ENCODE measurements at regions not wholly inside any gene's neighbourhood (a gene's known extent, or its start where the extent isn't known, plus 50 kb on each side); places are given as distances from the start of the nearest gene placed in this dataset.

- H3K9me3 ChIP-seq, result no peaks in the 10 kb centered on the region
- no peaks in the 10 kb centered on the region for H3K36me3 ChIP-seq (replicated peaks in 1 of 2; ENCODE audit: insufficient read depth in 1 of 2, low read depth in 2 of 2)
- no peak for DNase-seq
- no peak overlapping the region for H3K4me3 ChIP-seq
- H3K4me1 ChIP-seq, result peaks cover 3% of the 10 kb centered on the region
- intact Hi-C loops (cut with DNase I), result no loop called here
- no peak overlapping the region for H3K27ac ChIP-seq
- TF ChIP-seq POLR2A (IDR thresholded peaks at IDR 0.05), result no peak
- no peak for TF ChIP-seq CTCF (IDR thresholded peaks at IDR 0.05)
- no peak for ATAC-seq
- no peaks in the 10 kb centered on the region for H3K27me3 ChIP-seq
- WGBS, 2 donors, result 62 to 68% methylated on average over 6 of the region's 6 CpGs
Observed at GRCh38 chr16:79687249-79688130, 87.0 kb upstream of the MAF start.

- no peak for TF ChIP-seq CTCF (IDR thresholded peaks at IDR 0.05)
- no peak for TF ChIP-seq POLR2A (IDR thresholded peaks at IDR 0.05)
- 93 to 98% methylated on average over 3 of the region's 3 CpGs for WGBS, 2 donors
Observed at GRCh38 chr16:79685871-79686270, 85.3 kb upstream of the MAF start.

GRCh38 chr16:79679334-79679733 is 78.8 kb upstream of the MAF start:
- H3K27ac ChIP-seq, result no peak overlapping the region
- 46 to 52% methylated on average over 1 of the region's 1 CpG for WGBS, 2 donors
- no peak for ATAC-seq

More at GRCh38 chr16:79685871-79686270, 85.3 kb upstream of the MAF start:
- H3K27me3 ChIP-seq, result no peaks in the 10 kb centered on the region
- no peaks in the 10 kb centered on the region for H3K36me3 ChIP-seq (replicated peaks in 1 of 2; ENCODE audit: insufficient read depth in 1 of 2, low read depth in 2 of 2)
- no peak overlapping the region for H3K4me3 ChIP-seq
- no peak overlapping the region for H3K27ac ChIP-seq
- no peak for ATAC-seq
- intact Hi-C loops (cut with DNase I), result no loop called here
- H3K4me1 ChIP-seq, result no peaks in the 10 kb centered on the region
- no peaks in the 10 kb centered on the region for H3K9me3 ChIP-seq
- DNase-seq, result no peak

GRCh38 chr16:79677799-79678530 is 77.4 kb upstream of the MAF start:
- no peaks in the 10 kb centered on the region for H3K4me1 ChIP-seq
- WGBS, 2 donors, result 65 to 66% methylated on average over 6 of the region's 6 CpGs
- DNase-seq, result no peak
- H3K4me3 ChIP-seq, result no peak overlapping the region
- H3K9me3 ChIP-seq, result no peaks in the 10 kb centered on the region
- no peak overlapping the region for H3K27ac ChIP-seq
- ATAC-seq, result no peak
- intact Hi-C loops (cut with DNase I), result no loop called here
- H3K36me3 ChIP-seq (replicated peaks in 1 of 2; ENCODE audit: insufficient read depth in 1 of 2, low read depth in 2 of 2), result no peaks in the 10 kb centered on the region
- H3K27me3 ChIP-seq, result no peaks in the 10 kb centered on the region
- TF ChIP-seq POLR2A (IDR thresholded peaks at IDR 0.05), result no peak

More at GRCh38 chr16:79679334-79679733, 78.8 kb upstream of the MAF start:
- no peak for DNase-seq
- Histone ChIP-seq H3K9me3 (no peaks in the 10 kb centered on the region), H3K27me3 (no peaks in the 10 kb centered on the region), H3K4me3 (no peak overlapping the region), H3K4me1 (no peaks in the 10 kb centered on the region), H3K36me3 (replicated peaks in 1 of 2; ENCODE audit: insufficient read depth in 1 of 2, low read depth in 2 of 2) (no peaks in the 10 kb centered on the region)
- intact Hi-C loops (cut with DNase I), result no loop called here
- no peak for TF ChIP-seq POLR2A (IDR thresholded peaks at IDR 0.05)
- TF ChIP-seq CTCF (IDR thresholded peaks at IDR 0.05), result no peak

GRCh38 chr16:79673635-79674034 is 73.1 kb upstream of the MAF start:
- Histone ChIP-seq H3K27me3 (no peaks in the 10 kb centered on the region), H3K9me3 (no peaks in the 10 kb centered on the region), H3K4me1 (no peaks in the 10 kb centered on the region), H3K36me3 (replicated peaks in 1 of 2; ENCODE audit: insufficient read depth in 1 of 2, low read depth in 2 of 2) (no peaks in the 10 kb centered on the region), H3K4me3 (no peak overlapping the region), H3K27ac (no peak overlapping the region)
- ATAC-seq (no peak), DNase-seq (no peak)
- no peak for TF ChIP-seq POLR2A (IDR thresholded peaks at IDR 0.05)
- TF ChIP-seq CTCF (IDR thresholded peaks at IDR 0.05), result no peak
- 56 to 68% methylated on average over 3 of the region's 3 CpGs for WGBS, 2 donors
- intact Hi-C loops (cut with DNase I), result no loop called here
